ENCODE measurements at regions not wholly inside any gene's neighbourhood (a gene's known extent, or its start where the extent isn't known, plus 50 kb on each side); places are given as distances from the start of the nearest gene placed in this dataset.

GRCh38 chr19:32238076-32238475 is 107.3 kb upstream of the ZNF507 start:
- DNase-seq (ENCODE audit: extremely low spot score), result no peak
- WGBS, result 60% methylated on average over 1 of the region's 1 CpG

GRCh38 chr19:32240316-32240715 is 105.1 kb upstream of the ZNF507 start:
- H3K9me3 ChIP-seq, result no peaks in the 10 kb centered on the region
- H3K4me3 ChIP-seq, result no peak overlapping the region
- intact Hi-C loops (cut with DNase I), result no loop called here
- 88% methylated on average over 7 of the region's 7 CpGs for WGBS
- H3K4me1 ChIP-seq, result no peaks in the 10 kb centered on the region
- TF ChIP-seq EP300 (IDR thresholded peaks at IDR 0.05) (no peak), POLR2A (IDR thresholded peaks at IDR 0.05; ENCODE audit: low read depth) (no peak), CTCF (IDR thresholded peaks at IDR 0.05) (no peak), POLR2AphosphoS5 (IDR thresholded peaks at IDR 0.05) (no peak)
- no peak for DNase-seq (ENCODE audit: extremely low spot score)
- H3K36me3 ChIP-seq, result no peaks in the 10 kb centered on the region
- no peak overlapping the region for H3K27ac ChIP-seq (replicated peaks in 1 of 4)
- peaks cover 0 to 28% (median 0%) of the 10 kb centered on the region in 4 donors for H3K27me3 ChIP-seq

More at GRCh38 chr19:32238076-32238475, 107.3 kb upstream of the ZNF507 start:
- H3K4me1 ChIP-seq, result no peaks in the 10 kb centered on the region
- no peak for TF ChIP-seq POLR2AphosphoS5 (IDR thresholded peaks at IDR 0.05)
- no peak for TF ChIP-seq EP300 (IDR thresholded peaks at IDR 0.05)
- TF ChIP-seq POLR2A (IDR thresholded peaks at IDR 0.05; ENCODE audit: low read depth), result no peak
- TF ChIP-seq CTCF (IDR thresholded peaks at IDR 0.05), result no peak
- H3K27me3 ChIP-seq, result peaks cover 0 to 24% (median 0%) of the 10 kb centered on the region in 4 donors
- H3K9me3 ChIP-seq, result no peaks in the 10 kb centered on the region
- intact Hi-C loops (cut with DNase I), result no loop called here
- H3K27ac ChIP-seq (replicated peaks in 1 of 4), result no peak overlapping the region
- H3K36me3 ChIP-seq, result no peaks in the 10 kb centered on the region
- no peak overlapping the region for H3K4me3 ChIP-seq

- Histone ChIP-seq H3K36me3 (no peaks in the 10 kb centered on the region), H3K4me3 (no peak overlapping the region), H3K27me3 (peaks cover 0 to 30% (median 0%) of the 10 kb centered on the region in 4 donors), H3K9me3 (no peaks in the 10 kb centered on the region), H3K27ac (replicated peaks in 1 of 4) (no peak overlapping the region), H3K4me1 (no peaks in the 10 kb centered on the region)
- 81% methylated on average over 8 of the region's 8 CpGs for WGBS
- TF ChIP-seq POLR2A (IDR thresholded peaks at IDR 0.05; ENCODE audit: low read depth) (no peak), POLR2AphosphoS5 (IDR thresholded peaks at IDR 0.05) (no peak)
- no peak for DNase-seq (ENCODE audit: extremely low spot score)
- intact Hi-C loops (cut with DNase I), result no loop called here
Measured at GRCh38 chr19:32241306-32241705, 104.1 kb upstream of the ZNF507 start.

- intact Hi-C loops (cut with DNase I), result no loop called here
- WGBS, result 73% methylated on average over 21 of the region's 21 CpGs
- peaks cover 0 to 38% (median 0%) of the 10 kb centered on the region in 4 donors for H3K27me3 ChIP-seq
Measured at GRCh38 chr19:32241932-32242710, 103.3 kb upstream of the ZNF507 start.

More at GRCh38 chr19:32241932-32242710, 103.3 kb upstream of the ZNF507 start:
- H3K4me3 ChIP-seq, result no peak overlapping the region
- no peak for DNase-seq (ENCODE audit: extremely low spot score)
- H3K27ac ChIP-seq (replicated peaks in 1 of 4), result no peak overlapping the region
- H3K36me3 ChIP-seq, result no peaks in the 10 kb centered on the region
- TF ChIP-seq CTCF (IDR thresholded peaks at IDR 0.05) (no peak), EP300 (IDR thresholded peaks at IDR 0.05) (no peak), POLR2AphosphoS5 (IDR thresholded peaks at IDR 0.05) (no peak), POLR2A (IDR thresholded peaks at IDR 0.05; ENCODE audit: low read depth) (no peak)
- H3K4me1 ChIP-seq, result no peaks in the 10 kb centered on the region
- peaks cover 0 to 5% (median 2%) of the 10 kb centered on the region in 4 donors for H3K9me3 ChIP-seq

All from esophagus muscularis mucosa (tissue), 4 donors.